ENCODE measurements at regions not wholly inside any gene's neighbourhood (a gene's known extent, or its start where the extent isn't known, plus 50 kb on each side); places are given as distances from the start of the nearest gene placed in this dataset.
"Not testable (repeated sequence)": the region's sequence is repeated elsewhere in the genome, so short reads cannot be mapped to it uniquely, and the experiment has no call there.

DNA sequence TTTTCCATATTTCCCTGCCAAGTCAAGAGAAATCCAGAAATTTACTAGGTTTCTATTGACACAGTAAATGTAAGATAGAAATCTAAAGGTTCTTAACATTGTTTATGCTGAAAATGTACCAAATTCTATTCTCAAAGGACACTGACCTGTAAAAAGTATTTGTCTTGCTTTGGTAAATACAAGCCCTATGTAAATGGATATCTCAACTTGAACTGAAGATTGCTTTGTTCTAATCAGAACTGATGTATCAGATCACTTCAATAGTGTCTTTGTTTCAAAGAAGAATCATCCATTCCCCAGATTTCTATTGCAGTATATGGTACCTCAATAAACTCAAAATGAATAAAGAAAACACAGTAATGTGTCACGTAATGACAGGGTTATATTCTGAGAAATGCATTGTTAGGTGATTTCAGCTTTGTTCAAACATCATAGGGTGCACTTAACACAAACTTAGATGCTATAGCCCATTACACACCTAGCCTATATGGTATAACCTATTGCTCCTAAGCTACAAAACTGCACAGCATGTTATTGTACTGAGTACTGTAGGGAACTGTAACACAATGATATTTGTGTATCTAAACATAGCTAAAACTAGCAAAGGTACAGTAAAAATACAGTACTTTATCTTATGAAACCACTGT lies 143.5 kb upstream of the NECTIN3 start:
- no peak for DNase-seq

DNA sequence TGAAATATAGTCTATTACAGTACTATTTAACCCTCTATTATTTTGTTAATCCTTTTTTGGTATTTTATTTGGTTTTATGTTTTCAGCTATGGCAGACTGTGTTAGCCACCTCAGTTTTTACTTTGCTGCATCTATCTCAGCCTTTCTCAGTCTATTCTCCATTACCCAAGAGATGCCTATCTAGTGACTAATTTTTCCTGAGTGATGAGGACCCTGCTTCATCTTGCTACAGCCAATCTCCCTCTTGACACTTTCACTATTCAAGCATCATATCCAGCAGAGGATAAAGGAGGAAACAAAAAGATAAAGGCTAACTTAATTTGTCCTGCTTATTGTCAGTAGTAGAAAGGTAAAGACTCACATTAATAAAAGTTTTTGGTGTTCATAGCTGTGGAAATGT lies 141.8 kb upstream of the NECTIN3 start:
- DNase-seq: no peak

GRCh38 chr3:110932567-110932966 lies 139.0 kb upstream of the NECTIN3 start:
- DNase-seq: no peak

DNA sequence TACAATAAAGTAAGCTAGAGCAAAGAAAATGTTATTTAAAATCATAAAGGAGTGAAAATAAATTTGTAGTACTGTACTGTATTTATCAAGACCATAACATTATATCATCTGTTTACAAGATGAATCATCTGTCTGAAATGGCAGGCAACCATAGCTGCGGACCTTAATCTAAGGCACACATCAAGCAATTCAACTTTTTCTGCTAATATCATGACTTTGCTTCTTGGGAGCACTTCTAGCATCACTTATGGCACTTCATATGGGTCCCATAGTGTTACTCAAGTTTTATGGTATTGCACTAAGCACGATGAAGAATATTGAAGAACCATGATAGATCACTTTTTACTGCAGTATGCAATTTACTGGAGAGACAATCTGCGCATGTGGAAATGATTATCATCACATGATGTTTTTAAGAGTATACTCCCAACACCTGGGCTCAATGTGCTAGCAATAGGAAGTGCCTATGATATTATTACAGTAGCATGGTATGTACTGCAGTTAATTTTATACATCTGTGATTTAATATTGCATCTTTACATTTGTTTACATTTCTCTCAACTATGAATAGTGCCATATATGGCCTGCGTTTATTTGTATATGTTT lies 137.7 kb upstream of the NECTIN3 start:
- DNase-seq: no peak

DNA sequence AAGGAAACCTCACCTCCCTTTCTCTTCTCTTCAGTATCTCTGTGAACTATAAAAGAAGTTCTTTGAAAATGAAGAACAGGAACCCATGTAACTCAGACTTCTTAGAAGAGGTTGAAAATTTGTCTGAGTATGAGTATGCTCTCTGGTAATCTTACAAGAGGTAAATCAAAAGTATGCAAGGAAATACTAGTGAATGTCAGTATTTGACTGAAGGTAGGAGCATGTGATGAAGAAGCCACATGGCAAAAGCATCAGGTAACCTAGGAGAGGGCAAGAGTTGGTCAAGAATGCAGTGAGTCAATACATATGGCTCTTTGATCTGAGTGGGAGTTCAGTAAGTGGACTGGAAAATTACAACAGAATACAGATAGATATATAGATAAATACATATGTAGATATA lies 133.0 kb upstream of the NECTIN3 start:
- DNase-seq: no peak

DNA sequence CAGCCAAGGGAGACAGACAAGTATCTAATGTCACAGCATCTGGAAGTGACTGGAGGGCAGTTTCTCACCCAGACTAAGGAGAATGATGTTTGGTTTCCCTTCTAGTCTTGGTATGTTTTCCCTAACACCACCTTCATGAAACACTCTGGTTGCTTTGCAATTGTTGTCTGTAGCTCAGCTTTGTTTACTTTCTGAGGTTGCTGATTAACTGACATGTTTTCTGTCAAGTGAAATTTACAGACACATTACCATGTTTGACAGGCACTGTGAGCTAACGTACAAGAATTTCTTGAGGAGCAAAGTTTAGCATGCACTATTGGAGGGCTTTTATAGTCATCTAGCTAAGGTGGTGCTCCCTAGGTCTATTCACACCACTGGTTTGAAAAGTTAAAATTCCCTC lies 131.6 kb upstream of the NECTIN3 start:
- DNase-seq: no peak

DNA sequence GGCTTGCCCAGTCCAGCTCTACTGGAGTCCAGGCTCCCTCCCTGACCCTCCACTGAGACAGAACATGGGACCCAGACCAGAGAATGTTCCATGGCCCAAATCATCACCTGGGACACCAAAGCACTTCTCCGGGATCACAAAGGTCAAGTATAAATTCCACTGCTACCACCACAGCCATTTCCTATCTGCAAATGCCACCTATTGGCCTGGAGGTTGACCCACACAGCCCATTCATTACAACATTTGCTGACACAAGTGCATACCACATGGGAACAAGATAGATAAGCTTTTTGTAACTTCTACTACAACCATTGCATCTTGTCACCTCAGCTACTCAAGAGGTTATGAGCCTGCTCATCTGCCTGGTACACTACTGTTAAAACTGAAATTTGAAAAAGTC lies 126.8 kb upstream of the NECTIN3 start:
- no peak for DNase-seq

DNA sequence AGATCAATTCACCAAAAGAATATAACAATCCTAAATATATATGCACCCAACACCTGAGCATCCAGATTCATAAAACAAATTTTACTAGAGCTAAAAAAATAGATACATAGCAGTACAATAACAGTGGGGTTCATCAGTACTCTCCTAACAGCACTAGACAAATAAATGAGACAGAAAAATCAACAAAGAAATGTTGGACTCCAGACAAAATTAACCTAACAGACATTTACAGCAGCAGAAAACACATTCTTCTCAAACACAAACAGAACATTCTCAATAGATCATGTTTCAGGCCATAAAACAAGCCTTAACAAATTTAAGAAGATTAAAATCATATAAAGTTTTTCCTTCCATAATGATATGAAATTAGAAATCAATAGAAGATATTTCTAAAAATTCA lies 124.8 kb upstream of the NECTIN3 start:
- DNase-seq: no peak

- not testable (repeated sequence) for DNase-seq
Measured at GRCh38 chr3:110949194-110949593, 122.4 kb upstream of the NECTIN3 start.

DNA sequence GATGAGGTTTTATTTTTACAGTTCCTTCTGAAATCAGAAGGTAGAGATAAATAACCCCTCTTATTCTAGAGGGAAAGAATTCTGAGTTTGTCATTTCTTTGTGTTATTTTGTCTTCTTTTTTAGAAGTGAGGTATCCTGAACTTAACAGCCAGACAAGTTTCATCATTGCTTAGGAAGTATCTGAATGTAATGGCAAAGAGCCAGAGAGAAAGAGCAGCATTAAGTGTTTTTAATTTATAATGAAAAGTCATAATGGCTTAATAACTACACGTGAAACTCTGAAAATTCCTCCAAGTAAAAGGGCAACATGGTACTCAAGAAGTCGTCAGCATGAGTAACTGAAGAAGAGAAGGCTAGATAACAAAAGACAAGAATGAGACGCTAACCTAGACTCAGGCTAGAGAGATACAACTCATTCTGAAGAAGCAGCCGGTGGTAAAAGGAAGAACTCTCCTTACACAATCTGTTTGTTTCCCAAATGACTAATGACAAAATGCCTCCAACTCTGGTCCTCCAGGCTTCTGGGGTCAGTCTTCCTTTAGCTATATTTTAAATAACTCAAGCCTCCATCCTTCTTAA lies 116.2 kb upstream of the NECTIN3 start:
- DNase-seq: no peak

DNA sequence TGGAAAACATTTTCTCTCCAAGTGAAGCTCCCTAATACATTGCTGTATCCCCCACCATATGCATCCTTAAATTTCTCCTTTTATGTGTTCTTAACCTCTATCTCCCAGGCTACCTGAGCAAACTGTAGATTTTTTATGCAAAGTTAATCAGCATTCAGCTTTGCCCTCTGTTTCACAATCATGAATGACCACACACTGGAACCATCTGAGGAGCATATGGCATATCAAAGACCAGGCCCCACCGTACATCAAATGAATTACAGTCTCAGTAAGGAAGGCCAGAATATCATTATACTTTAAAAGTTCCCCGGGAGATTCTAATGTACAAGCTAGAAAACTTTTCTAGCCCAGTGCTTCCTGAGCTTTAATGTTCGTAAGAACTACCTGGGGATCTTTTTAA lies 115.5 kb upstream of the NECTIN3 start:
- no peak for DNase-seq

GRCh38 chr3:110957247-110958025 lies 114.2 kb upstream of the NECTIN3 start:
- no peak for DNase-seq

DNA sequence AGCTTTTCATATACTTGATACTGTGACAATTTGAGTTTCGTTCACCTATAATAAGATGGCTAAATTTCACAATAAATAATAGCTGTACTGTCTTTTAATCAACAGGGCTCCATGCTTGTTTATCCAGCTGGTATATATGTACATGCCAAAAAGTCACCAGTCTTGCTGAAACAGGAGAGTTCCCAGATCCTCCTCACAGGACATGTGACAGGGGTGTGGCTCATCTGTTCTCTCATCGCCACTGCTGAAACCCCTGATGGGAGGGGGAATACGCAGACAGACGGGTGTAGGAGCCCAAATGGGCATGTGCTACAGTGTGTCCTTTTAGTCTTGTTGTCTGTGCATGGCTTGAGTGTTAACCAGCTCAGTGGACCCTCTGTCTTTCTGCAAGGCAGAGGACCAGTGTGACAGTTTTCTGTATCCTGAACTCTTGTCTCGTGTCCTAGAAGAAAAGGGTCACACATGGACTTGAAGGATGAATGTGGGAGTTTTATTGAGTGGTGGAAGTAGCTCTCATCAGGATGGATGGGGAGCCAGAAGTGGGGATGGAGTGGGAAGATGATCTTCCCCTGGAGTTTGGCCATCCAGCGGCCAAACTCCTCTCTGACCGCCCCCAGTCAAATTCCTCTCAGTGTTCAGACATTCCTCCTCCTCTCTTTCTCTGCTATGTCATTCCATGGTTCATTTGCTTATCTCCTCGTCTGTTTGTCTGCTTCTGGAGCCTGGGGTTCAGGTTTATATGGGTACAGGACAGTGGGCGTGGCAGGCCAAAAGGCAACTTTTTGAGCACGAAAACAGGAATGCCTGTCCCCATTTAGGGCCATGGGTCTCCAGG lies 113.1 kb upstream of the NECTIN3 start:
- DNase-seq: no peak

- DNase-seq: no peak
Measured at GRCh38 chr3:110965976-110966375, 105.6 kb upstream of the NECTIN3 start.

GRCh38 chr3:110966966-110967663 lies 104.5 kb upstream of the NECTIN3 start:
- DNase-seq: no peak

GRCh38 chr3:110968076-110968475 lies 103.5 kb upstream of the NECTIN3 start:
- no peak for DNase-seq

GRCh38 chr3:110969229-110970211 lies 102.1 kb upstream of the NECTIN3 start:
- no peak for DNase-seq

- DNase-seq: no peak
Measured at GRCh38 chr3:110971010-110971601, 100.5 kb upstream of the NECTIN3 start.

DNA sequence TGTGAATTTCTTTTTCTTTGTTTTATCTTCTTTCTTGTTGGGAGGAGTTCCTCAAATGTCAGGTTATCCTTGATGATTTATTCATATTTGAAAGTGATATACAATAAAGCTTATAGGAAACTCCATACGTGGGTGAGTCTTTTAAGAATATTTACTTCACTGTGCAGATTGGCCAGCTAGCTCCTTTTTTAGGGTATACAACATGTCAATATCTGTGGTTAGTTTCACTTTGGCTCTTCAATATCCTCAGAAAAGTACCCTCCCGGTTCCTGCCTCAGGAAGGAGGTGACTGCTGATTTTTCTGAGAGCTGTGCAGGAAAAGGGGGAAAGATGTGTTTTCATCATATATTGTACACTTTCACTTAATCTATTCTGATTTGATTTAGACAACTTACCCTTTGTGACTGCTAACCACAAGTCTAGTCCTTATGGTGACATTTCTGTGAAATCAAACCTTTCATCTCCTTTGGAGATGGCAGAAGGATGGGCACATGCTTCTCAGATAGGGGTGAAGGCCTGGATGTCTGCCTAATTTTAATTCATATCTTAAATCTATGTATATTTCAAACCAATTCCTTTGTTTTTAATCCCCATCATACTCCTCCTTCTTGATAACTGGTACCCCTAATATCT lies 98.2 kb upstream of the NECTIN3 start:
- no peak for DNase-seq
